ENCODE measurements at regions not wholly inside any gene's neighbourhood (a gene's known extent, or its start where the extent isn't known, plus 50 kb on each side); places are given as distances from the start of the nearest gene placed in this dataset.

DNA sequence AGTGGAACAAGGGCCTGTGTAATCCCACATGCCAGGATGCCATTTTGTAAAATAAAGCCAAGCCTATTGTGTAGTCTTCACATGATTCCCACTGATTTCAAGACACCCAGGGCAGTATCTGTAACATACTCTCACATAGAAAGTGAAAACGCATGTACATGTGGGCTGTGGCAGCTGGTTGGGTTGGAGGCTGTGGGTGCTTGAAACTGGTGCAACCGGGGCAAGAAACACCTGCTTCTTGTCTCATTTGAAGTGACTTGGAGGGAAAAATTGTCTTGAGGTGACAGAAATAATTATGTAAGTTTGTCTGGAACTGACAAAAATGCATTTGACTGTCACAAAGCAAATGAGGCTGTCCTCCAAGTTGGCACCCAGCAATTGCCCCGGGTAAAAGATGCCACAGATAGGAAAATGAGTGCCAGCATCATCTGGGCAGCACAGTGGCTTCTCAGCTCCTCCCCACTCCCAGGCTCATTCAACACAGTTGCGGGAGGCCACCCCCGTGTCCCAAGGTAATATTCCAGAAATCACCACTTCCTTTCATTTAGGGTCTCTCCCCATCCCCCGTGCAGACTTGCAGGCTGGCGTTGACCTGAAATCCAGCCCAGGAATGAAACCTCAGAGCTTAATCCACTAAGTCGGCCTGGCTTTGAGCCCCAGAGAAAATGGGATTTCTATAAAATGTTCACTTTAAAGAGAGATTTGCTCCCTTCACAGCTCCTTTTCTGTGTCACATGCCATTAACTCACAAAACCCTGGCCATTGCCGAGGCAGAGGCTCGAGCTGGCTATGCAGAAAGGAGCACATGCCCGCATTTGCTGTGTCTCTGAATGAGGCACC, 293.9 kb upstream of the PARD3B start:
- Mint-ChIP-seq H3K4me3 (no peak overlapping the region), H3K27me3 (peaks cover 27% of the 10 kb centered on the region), H3K27ac (no peak overlapping the region), H3K36me3 (ENCODE audit: low read depth) (no peaks in the 10 kb centered on the region), H3K9me3 (no peaks in the 10 kb centered on the region), H3K4me1 (peaks cover 4% of the 10 kb centered on the region)
- ATAC-seq (replicated peaks): no peak

- peaks cover 27% of the 10 kb centered on the region for H3K27me3 Mint-ChIP-seq
- ATAC-seq (replicated peaks): no peak
- no peaks in the 10 kb centered on the region for H3K9me3 Mint-ChIP-seq
- peaks cover 4% of the 10 kb centered on the region for H3K4me1 Mint-ChIP-seq
- no peak overlapping the region for H3K4me3 Mint-ChIP-seq
- no peaks in the 10 kb centered on the region for H3K36me3 Mint-ChIP-seq (ENCODE audit: low read depth)
- H3K27ac Mint-ChIP-seq: no peak overlapping the region
Measured at GRCh38 chr2:204251998-204252376, 293.3 kb upstream of the PARD3B start.

DNA sequence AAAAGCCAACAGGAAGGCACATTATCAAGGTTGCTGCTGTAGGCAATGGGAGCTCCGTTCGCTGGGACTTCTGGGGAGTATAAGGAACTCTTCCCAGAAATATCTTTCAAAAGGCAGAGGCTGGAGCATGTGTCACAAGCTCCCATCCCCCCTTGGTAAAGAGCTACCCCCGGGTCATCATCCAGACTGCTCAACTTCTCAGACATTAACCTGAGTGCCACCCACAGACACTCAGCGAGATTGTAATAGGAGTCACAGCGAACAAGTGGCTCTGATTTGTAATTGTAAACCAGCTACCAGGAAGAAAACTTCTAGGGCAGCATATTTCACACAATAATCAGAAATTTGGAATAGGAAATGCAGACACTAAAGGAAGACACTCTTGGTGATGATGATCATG, 290.2 kb upstream of the PARD3B start:
- no peaks in the 10 kb centered on the region for H3K36me3 Mint-ChIP-seq (ENCODE audit: low read depth)
- no peak overlapping the region for H3K27ac Mint-ChIP-seq
- H3K4me3 Mint-ChIP-seq: no peak overlapping the region
- H3K27me3 Mint-ChIP-seq: peaks cover 27% of the 10 kb centered on the region
- peaks cover 4% of the 10 kb centered on the region for H3K4me1 Mint-ChIP-seq
- no peaks in the 10 kb centered on the region for H3K9me3 Mint-ChIP-seq
- ATAC-seq (replicated peaks): no peak

GRCh38 chr2:204255526-204255925, 289.7 kb upstream of the PARD3B start:
- peaks cover 27% of the 10 kb centered on the region for H3K27me3 Mint-ChIP-seq
- no peak overlapping the region for H3K27ac Mint-ChIP-seq
- H3K4me3 Mint-ChIP-seq: no peak overlapping the region
- no peak for ATAC-seq (replicated peaks)
- H3K4me1 Mint-ChIP-seq: peaks cover 4% of the 10 kb centered on the region
- H3K9me3 Mint-ChIP-seq: no peaks in the 10 kb centered on the region
- no peaks in the 10 kb centered on the region for H3K36me3 Mint-ChIP-seq (ENCODE audit: low read depth)

- ATAC-seq (replicated peaks): no peak
- H3K4me1 Mint-ChIP-seq: peaks cover 4% of the 10 kb centered on the region
- H3K9me3 Mint-ChIP-seq: no peaks in the 10 kb centered on the region
- no peak overlapping the region for H3K27ac Mint-ChIP-seq
- no peak overlapping the region for H3K4me3 Mint-ChIP-seq
- H3K27me3 Mint-ChIP-seq: peaks cover 18% of the 10 kb centered on the region
- no peaks in the 10 kb centered on the region for H3K36me3 Mint-ChIP-seq (ENCODE audit: low read depth)
Measured at GRCh38 chr2:204257781-204258180, 287.5 kb upstream of the PARD3B start.

GRCh38 chr2:204258890-204259289, 286.4 kb upstream of the PARD3B start:
- ATAC-seq (replicated peaks): no peak
- Mint-ChIP-seq H3K9me3 (no peaks in the 10 kb centered on the region), H3K27ac (no peak overlapping the region), H3K27me3 (peaks cover 9% of the 10 kb centered on the region), H3K36me3 (ENCODE audit: low read depth) (no peaks in the 10 kb centered on the region), H3K4me3 (no peak overlapping the region), H3K4me1 (no peaks in the 10 kb centered on the region)

GRCh38 chr2:204260162-204260877, 285.0 kb upstream of the PARD3B start:
- Mint-ChIP-seq H3K4me3 (no peak overlapping the region), H3K27ac (no peak overlapping the region), H3K27me3 (peaks cover 18% of the 10 kb centered on the region), H3K9me3 (no peaks in the 10 kb centered on the region), H3K36me3 (ENCODE audit: low read depth) (no peaks in the 10 kb centered on the region), H3K4me1 (no peaks in the 10 kb centered on the region)
- ATAC-seq (replicated peaks): peak; percentile 37

DNA sequence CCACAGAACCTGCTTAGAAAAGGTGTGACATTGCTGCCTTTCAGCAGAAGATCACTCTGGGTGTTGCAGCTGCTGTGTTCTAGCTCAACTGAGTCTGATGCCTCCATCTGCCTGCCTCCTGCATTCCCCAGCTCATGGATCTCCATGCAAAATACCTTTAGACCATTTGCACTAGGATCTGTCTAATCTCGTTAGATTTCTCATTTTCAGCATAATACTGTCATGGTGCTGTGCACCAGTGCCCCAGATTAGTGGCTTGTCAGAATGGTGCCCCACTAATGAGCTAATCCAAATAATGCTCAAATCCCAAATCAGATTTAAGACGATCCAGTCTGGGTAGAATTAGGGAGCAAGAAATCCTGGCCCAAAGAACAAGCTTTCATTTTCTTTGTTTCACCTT, 284.4 kb upstream of the PARD3B start:
- H3K4me3 Mint-ChIP-seq: no peak overlapping the region
- H3K27ac Mint-ChIP-seq: no peak overlapping the region
- no peak for ATAC-seq (replicated peaks)
- no peaks in the 10 kb centered on the region for H3K4me1 Mint-ChIP-seq
- H3K36me3 Mint-ChIP-seq (ENCODE audit: low read depth): no peaks in the 10 kb centered on the region
- peaks cover 19% of the 10 kb centered on the region for H3K27me3 Mint-ChIP-seq
- no peaks in the 10 kb centered on the region for H3K9me3 Mint-ChIP-seq

DNA sequence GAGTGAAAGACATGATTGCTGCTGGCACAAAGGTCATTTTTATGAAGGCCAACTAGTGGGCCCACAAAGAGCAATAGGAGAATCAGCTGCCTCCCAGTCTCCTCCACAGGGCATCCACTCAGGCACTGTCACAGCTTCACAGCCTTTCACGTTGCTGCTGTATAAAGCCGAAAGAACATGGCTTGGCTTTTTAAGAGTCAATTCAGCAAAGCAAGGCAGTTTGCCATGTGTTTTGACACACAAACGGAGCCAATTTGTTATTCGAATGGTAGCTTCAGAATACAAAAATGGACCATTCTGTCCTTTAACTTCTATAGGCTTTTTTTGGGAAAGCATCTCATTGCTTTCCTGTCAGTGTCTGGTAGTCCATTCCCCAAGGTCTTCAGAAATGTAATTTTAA, 283.4 kb upstream of the PARD3B start:
- H3K4me1 Mint-ChIP-seq: no peaks in the 10 kb centered on the region
- ATAC-seq (replicated peaks): no peak

GRCh38 chr2:204264085-204264553, 281.2 kb upstream of the PARD3B start:
- Mint-ChIP-seq H3K4me3 (no peak overlapping the region), H3K4me1 (no peaks in the 10 kb centered on the region), H3K27ac (no peak overlapping the region), H3K27me3 (peaks cover 24% of the 10 kb centered on the region), H3K9me3 (no peaks in the 10 kb centered on the region), H3K36me3 (ENCODE audit: low read depth) (no peaks in the 10 kb centered on the region)
- no peak for ATAC-seq (replicated peaks)

More for the DNA sequence above, 283.4 kb upstream of the PARD3B start:
- Mint-ChIP-seq H3K4me3 (no peak overlapping the region), H3K27ac (no peak overlapping the region), H3K27me3 (peaks cover 23% of the 10 kb centered on the region), H3K36me3 (ENCODE audit: low read depth) (no peaks in the 10 kb centered on the region), H3K9me3 (no peaks in the 10 kb centered on the region)

- Mint-ChIP-seq H3K27me3 (peaks cover 24% of the 10 kb centered on the region), H3K9me3 (no peaks in the 10 kb centered on the region), H3K4me1 (no peaks in the 10 kb centered on the region), H3K4me3 (no peak overlapping the region), H3K36me3 (ENCODE audit: low read depth) (no peaks in the 10 kb centered on the region), H3K27ac (no peak overlapping the region)
- no peak for ATAC-seq (replicated peaks)
Measured at GRCh38 chr2:204264621-204265140, 280.6 kb upstream of the PARD3B start.

DNA sequence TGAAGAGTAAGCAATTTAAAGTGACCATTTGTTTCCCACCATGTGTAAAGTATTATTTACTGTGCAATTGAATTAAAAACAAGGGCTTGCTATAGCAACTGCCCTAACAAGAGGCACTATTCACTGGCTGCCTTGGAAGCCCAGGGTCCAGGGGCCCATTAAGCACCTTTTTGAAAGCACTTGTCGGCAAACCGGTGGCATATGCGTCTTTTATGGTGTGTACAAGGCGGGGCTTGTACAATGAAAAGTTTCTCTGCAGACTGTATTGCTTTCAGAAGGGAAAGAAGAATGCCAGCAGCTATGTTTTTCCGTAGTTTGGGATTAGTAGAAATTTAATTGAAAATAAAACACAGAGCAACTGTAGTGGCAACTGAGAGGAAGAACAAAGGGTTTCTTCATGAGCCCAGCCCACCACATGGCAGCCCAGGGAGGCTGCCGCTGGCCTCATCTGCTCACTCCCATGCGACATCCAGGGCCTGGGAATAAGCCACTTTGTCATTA, 279.5 kb upstream of the PARD3B start:
- Mint-ChIP-seq H3K27ac (no peak overlapping the region), H3K4me1 (no peaks in the 10 kb centered on the region), H3K4me3 (no peak overlapping the region), H3K27me3 (peaks cover 29% of the 10 kb centered on the region), H3K36me3 (ENCODE audit: low read depth) (no peaks in the 10 kb centered on the region), H3K9me3 (peaks cover 6% of the 10 kb centered on the region)
- no peak for ATAC-seq (replicated peaks)

GRCh38 chr2:204268458-204268857, 276.8 kb upstream of the PARD3B start:
- Mint-ChIP-seq H3K4me3 (no peak overlapping the region), H3K27me3 (peaks cover 38% of the 10 kb centered on the region), H3K27ac (no peak overlapping the region), H3K4me1 (no peaks in the 10 kb centered on the region), H3K36me3 (ENCODE audit: low read depth) (no peaks in the 10 kb centered on the region), H3K9me3 (peaks cover 7% of the 10 kb centered on the region)
- ATAC-seq (replicated peaks): no peak

DNA sequence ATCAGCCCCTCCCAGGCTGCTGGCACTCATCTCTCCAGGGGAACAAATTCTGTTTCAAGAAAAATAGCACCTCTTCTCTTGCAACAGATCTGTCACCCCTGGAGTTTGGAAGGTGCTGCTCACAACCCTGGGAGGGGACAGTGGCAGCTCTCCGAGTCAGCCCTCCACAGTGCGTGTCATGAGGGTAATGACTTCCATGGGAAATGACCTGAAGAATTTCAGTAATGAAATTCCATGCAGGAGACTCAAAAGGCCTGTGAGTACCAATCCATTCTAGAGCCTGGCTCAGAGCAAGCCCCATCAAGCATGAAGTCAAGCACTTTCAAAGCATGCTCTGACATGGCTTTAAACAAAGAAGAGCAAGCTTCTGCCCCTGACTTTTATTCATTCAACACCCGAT, 276.3 kb upstream of the PARD3B start:
- no peak for ATAC-seq (replicated peaks)
- Mint-ChIP-seq H3K27ac (no peak overlapping the region), H3K4me1 (no peaks in the 10 kb centered on the region), H3K36me3 (ENCODE audit: low read depth) (no peaks in the 10 kb centered on the region), H3K27me3 (peaks cover 35% of the 10 kb centered on the region), H3K9me3 (peaks cover 7% of the 10 kb centered on the region), H3K4me3 (no peak overlapping the region)

DNA sequence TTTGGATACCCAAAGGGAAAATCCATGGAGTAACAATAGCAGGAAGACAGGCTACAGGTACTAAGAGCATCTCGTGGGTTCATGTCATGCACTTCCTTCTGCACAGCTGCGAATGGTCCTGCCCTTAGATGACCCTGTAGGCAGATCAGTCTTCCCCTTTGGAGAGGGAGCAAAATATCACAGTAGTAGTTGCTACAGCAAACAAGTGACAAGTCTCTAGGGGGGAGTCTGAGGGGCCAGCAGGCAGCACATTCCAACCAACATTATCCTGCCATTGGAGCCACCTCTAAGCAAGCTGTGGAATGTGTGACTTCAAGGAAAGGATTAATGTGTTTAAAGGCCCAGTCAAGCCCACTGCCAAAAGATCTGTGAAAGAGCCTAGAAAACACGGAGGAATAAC, 273.2 kb upstream of the PARD3B start:
- Mint-ChIP-seq H3K27ac (no peak overlapping the region), H3K4me1 (no peaks in the 10 kb centered on the region), H3K4me3 (no peak overlapping the region), H3K9me3 (peaks cover 7% of the 10 kb centered on the region), H3K36me3 (ENCODE audit: low read depth) (no peaks in the 10 kb centered on the region), H3K27me3 (peaks cover 21% of the 10 kb centered on the region)
- no peak for ATAC-seq (replicated peaks)

Measured in activated T-helper 17 cell treated with anti-CD3 and anti-CD28 coated beads, Interleukin-2, amount 50 U/mL, for 72 hours (primary cell).